M059J (cell line): ENCODE measurements at regions not wholly inside any gene's neighbourhood (a gene's known extent, or its start where the extent isn't known, plus 50 kb on each side); places are given as distances from the start of the nearest gene placed in this dataset.

Experiments used
- DNase-seq: peaks from one replicate; pipeline ENCODE4 v3.0.0-alpha.2; 2012; ENCODE audit warnings: low read depth

- DNase-seq = no peak
These were observed 224.0 kb upstream of the LNX1 start for GRCh38 chr4:53815281-53815680.

GRCh38 chr4:53813998-53814397 lies 222.7 kb upstream of the LNX1 start:
- no peak for DNase-seq

- DNase-seq = no peak
These were observed 219.4 kb upstream of the LNX1 start for GRCh38 chr4:53810643-53811042.

DNA sequence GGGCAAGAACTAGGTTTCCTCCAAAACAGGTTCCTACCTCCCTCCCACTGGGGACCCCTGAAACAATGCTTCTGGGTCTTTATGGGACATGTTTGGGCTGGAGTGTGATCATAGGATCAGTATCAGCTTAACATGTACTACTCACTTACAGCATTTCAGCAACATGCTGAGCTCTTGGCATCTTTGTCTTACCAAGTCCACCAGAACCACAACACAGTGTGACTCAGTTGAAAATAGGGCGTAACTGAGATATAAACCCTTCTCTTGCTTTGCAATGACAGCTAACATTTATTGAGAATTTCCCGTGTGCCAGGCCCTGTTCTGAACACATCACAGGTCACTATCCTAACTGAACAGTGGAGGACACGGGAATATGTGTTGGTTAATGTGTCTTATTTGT lies 218.5 kb upstream of the LNX1 start:
- DNase-seq = no peak

DNA sequence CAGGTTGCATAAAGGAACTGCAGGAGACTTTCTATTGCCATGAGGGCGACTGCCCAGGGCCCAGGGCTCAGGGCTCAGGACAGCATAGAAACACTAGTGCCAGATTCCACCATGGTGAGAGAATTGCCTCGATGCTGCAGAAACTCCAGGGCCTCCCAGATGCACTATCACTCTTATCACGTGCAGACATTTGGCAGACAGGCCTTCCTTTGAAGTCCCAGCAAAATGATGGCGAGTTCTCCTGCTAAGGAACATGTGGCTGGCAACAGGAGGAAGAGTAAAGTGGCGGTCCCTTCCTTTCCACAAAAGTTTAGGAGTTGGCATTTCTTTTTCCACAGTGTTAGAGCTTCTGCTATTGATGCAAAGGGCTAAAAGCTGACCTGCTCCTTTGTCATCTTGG lies 214.0 kb upstream of the LNX1 start:
- no peak for DNase-seq

- DNase-seq = peak; percentile 10
These were observed 213.4 kb upstream of the LNX1 start for GRCh38 chr4:53804719-53805118.

- no peak for DNase-seq
These were observed 211.2 kb upstream of the LNX1 start for GRCh38 chr4:53802500-53802899.

DNA sequence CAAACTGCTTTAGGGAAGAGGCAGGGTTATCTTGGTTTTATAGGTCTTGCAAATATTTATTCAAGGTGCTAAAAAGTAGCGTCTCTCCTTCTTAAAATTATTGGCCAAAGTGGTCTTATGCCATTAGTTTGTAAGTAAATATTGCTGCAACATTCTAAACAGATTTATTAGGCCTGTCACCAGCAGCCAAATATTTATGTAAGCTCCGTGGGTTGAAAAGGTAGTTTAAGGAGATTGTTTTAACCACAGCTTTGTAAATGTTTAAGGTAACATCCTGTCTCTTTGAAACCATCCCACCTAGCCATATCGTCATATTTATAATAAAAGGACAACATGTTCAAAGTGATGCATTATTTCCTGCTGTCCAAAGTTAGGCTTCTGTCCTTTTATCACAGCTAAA lies 210.1 kb upstream of the LNX1 start:
- DNase-seq = no peak

- no peak for DNase-seq
These were observed 209.5 kb upstream of the LNX1 start for GRCh38 chr4:53800741-53801140.

- DNase-seq = no peak
These were observed 201.8 kb upstream of the LNX1 start for GRCh38 chr4:53793096-53793495.

GRCh38 chr4:53790286-53790685 lies 199.0 kb upstream of the LNX1 start:
- DNase-seq = no peak

DNA sequence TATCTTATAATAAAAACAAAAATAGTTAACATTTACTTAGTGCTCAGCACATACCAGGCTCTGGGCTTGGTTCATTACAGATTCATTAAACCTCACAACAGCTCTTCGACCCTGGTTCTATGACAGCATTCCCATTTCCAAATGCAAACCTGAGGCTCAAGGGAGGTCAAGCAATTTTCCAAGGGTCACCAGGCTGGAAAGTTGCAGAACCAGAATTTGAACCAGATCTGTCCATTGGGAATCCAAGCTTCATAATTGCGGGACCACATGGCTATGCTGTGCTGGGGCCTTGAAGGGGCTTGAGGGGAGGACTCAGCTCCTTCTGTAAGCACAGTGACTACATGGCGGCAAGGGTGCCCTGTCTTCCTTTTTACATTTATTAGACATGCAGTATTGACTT lies 197.3 kb upstream of the LNX1 start:
- DNase-seq = no peak

GRCh38 chr4:53788011-53788410 lies 196.7 kb upstream of the LNX1 start:
- DNase-seq = no peak

- DNase-seq = no peak
These were observed 195.3 kb upstream of the LNX1 start for GRCh38 chr4:53786632-53787031.

DNA sequence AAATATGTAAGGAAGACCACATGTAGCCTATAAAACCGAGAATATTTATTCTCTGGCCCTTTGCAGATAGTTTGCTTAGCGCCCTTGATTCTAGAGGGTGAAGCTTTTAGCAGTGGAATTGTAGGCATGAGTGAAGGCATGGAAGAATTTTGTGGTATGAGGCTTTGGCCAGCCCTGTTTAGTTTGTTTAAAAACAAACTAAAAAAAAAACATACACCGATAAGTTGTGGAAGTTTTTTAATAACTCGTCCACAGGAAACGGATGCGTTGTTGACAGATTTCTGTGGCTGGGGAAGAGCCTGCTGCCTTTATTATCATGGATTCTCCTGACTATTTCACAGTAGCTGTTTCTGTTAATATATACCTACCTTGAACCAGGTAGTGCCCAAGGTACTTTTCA lies 194.7 kb upstream of the LNX1 start:
- no peak for DNase-seq

DNA sequence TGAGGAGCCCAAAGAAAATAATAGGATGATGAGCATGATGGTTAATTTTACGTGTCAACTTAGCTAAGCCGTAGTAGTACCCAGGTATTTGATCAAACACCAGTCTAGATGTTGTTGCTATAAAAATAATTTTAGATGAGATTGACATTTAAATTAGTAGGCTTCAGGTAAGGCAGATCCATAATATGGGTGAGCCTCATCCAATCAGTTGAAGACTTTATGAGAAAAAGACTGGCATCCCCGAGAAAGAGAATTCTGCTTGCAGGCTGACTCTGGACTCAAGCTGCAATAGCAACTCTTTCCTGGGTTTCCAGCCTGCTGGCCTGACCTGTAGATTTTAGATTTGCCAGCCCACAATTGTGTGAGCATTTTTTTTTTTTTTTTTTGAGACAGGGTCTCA lies 192.8 kb upstream of the LNX1 start:
- DNase-seq = no peak

DNA sequence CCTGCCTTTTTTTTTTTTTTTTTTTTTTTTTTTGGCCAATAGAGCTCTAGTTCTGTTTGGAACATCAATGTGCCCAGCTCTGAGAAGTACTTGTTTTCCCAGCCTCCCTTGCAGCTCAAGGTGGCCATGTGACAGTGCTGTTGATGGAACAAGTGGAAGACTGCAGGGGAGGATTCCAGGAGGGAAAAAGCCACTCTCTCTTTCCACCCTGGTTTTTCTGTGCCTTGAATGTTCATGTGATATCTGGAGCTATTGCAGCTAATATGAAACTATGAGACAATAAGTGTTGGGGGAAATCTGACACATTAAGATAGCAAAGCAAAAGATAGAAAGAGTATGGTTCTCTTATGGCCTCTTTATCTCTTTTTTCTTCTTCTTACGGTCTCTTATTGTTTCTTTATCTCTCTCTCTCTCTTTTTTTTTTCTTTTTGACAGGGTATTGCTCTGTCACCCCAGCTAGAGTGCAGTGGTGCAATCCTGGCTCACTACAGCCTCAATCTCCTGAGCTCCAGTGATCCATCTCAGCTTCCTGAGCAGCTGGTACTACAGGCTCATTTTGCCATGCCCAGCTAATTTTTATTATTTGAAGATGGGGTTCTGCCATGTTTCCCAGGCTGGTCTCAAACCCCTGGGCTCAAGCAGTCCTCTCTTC lies 192.0 kb upstream of the LNX1 start:
- no peak for DNase-seq

- DNase-seq = no peak
These were observed 191.2 kb upstream of the LNX1 start for GRCh38 chr4:53782458-53782845.

DNA sequence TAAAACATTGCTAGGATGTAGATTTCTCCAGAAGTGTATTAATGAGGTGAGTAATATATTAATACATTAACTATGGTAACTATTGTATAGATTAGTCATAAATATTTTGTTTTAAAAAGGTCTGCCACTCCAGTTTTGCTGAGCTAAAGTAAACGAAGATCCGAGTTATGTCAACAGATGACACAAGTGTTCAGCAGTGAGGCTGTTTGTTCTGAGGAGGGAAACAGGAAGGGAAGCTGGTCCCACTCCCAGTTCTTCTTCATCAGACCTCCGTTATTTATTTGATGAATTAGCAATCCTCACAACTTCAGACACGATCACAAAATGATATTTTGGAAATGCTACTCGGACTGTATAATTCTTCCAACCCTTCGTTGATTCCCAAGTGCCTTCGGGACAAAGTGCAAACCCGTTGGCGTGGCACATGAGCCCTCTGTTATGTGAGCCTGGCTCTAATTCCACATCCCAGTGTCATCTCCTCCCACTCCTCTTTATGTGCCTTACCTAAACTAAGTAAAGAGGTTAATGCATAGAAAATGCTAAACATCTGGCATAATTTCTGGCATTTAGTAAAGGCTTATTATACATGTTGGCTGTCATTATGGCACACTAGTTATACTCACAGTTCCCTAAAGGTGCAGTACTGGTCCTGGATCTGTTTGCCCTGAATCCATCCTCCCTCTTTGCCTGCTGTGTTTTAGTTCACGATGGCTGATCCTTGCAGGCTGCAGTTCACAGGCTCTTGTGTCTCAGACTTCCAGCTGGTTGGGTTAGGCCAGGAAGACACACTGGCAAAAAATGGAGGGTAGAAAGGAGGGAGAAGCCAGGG lies 190.6 kb upstream of the LNX1 start:
- no peak for DNase-seq

DNA sequence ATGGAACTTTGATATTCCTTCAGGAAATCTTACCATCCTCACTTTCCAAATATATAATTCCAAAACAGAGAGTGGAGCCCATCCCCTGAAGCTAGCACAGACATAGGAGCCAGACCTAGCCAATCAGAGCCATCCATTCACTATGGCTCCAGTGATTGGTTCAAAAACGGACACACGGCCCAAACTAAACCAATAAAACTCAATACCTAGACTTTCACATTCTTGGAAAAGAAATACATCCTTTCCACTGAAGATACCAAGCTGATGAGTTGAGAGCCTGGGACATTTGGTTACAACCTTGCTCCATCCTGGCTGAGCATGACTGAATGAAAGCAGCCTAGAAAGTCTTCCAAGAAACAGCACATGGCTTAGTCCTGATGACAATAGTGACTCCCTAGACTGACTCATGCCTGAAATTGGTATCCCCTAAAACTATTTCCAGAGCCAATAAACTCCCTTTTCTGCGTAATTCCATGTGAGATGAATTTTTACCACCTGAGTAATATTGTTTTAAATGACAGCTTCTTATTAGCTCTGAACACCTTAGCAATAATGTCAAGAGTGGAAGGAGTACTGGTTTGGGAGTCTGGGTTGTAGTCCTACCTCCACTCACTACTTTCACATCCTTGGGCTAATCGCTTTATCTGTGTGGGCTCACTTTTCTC lies 189.6 kb upstream of the LNX1 start:
- no peak for DNase-seq

DNA sequence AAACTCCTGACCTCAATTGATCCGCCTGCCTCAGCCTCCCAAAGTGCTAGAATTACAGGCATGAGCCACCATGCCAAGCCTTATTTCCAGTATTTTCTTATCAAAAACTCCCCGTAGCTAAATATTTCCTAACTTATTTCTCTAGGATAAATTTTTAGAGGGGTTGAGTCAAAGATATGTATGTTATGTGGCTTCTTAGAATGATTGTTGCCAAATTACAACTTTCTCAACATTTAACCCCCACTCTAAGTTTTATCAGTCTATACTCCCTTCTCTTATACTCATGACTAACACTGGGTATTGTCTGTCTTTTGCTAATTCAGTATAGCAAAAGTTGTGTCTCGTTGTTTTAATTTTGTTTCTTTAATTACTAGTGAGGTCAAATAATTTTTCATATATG lies 187.7 kb upstream of the LNX1 start:
- no peak for DNase-seq

DNA sequence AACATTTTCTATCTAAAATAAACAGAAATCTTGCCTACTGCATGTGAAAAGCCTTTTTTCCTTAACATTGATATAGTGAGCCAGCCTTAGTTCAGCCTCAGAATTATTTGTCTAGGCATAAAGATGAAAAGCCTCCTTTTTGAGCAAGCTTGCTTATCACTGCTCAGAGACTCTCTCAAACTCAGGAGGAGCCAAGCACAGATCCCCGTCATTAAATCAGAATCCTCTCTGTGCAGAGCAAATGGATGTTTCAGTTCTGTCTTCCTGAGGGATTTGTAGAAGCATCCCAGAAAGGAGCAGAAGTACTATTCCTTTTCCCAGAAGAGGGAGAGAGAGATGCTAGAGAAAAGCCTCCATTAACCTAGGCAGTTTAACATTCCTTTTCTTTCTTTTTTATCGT lies 186.9 kb upstream of the LNX1 start:
- no peak for DNase-seq
